Endothelial cell of umbilical vein (primary cell): ENCODE measurements at regions not wholly inside any gene's neighbourhood (a gene's known extent, or its start where the extent isn't known, plus 50 kb on each side); places are given as distances from the start of the nearest gene placed in this dataset.

ENCODE experiments used
- BruUV-seq: library from RNA; stranded (reverse); fragments of 400-500 nt; replicated peaks from 2 replicates; lab custom pipeline; 2021; lab: Mats Ljungman, UMichigan
- CTCF ChIA-PET: fragments of 300-600, 350-600 bp; sonication (Branson Sonifier 250); formaldehyde crosslinking; loops from one replicate; lab custom pipeline; 2021; ENCODE audit warnings: antibody characterized with exemption, inconsistent platforms; lab: Charles Lee
- POLR2A ChIA-PET: fragments of 300-600, 350-600 bp; sonication (Branson Sonifier 250); formaldehyde crosslinking; loops from one replicate; lab custom pipeline; 2021; ENCODE audit warnings: antibody characterized with exemption, inconsistent platforms; lab: Charles Lee
- DNase-seq: peaks from one replicate; pipeline ENCODE4 v3.0.0-alpha.2; 2011; ENCODE audit warnings: low read depth, low spot score
- FAIRE-seq: peaks from 2 replicates; lab custom pipeline; 2011; peaks lifted over from hg19 to GRCh38; lab: Jason Lieb, UNC
- H2AFZ ChIP-seq: 2 replicates; pipeline ENCODE4 v1.6.0; 2012; ENCODE audit warnings: low read depth, low read length, control low read depth, inconsistent platforms
- H3K27ac ChIP-seq: 2 replicates; pipeline ENCODE4 v1.5.1; 2011; ENCODE audit warnings: low read depth, mild to moderate bottlenecking, control low read depth, low read length, moderate library complexity; ENCODE audit not compliant: insufficient read depth
- H3K27me3 ChIP-seq, 2 experiments: 2 replicates each; pipeline versions ENCODE4 v1.6.0 to v1.6.1; 2011; ENCODE audit warnings: low read length in 2 of 2, mixed read lengths in 1 of 2; ENCODE audit not compliant: control insufficient read depth in 2 of 2, insufficient read depth in 2 of 2
- H3K36me3 ChIP-seq, 2 experiments: 2 replicates in 1 of 2; 3 replicates in 1 of 2; pipeline ENCODE4 v1.5.1; 2011; ENCODE audit warnings: low read length in 2 of 2, mild to moderate bottlenecking in 1 of 2, moderate library complexity in 1 of 2; ENCODE audit not compliant: control insufficient read depth in 2 of 2, insufficient read depth in 2 of 2; ENCODE audit errors: extremely low read depth in 1 of 2
- H3K4me1 ChIP-seq: 3 replicates; pipeline ENCODE4 v1.5.1; 2011; ENCODE audit warnings: mild to moderate bottlenecking, low read length; ENCODE audit not compliant: control insufficient read depth, insufficient read depth; ENCODE audit errors: extremely low read depth
- H3K4me2 ChIP-seq: 2 replicates; pipeline ENCODE4 v1.6.1; 2011; ENCODE audit warnings: low read length, control low read depth, mixed read lengths; ENCODE audit not compliant: insufficient read depth
- H3K4me3 ChIP-seq, 3 experiments: fragments of 200-600 bp in 1 of 3; sonication (generic), shearing (Covaris generic) in 1 of 3; replicated peaks in 1 of 3; 2 replicates each; pipeline ENCODE4 v1.5.1; 2011 to 2016; ENCODE audit warnings: control low read depth in 3 of 3, low read length in 3 of 3, mild to moderate bottlenecking in 2 of 3, inconsistent platforms in 1 of 3, low read depth in 1 of 3, moderate library complexity in 1 of 3; ENCODE audit not compliant: insufficient read depth in 1 of 3
- H3K79me2 ChIP-seq: 2 replicates; pipeline ENCODE4 v1.6.0; 2012; ENCODE audit warnings: low read length, inconsistent platforms; ENCODE audit not compliant: control insufficient read depth, insufficient read depth
- H3K9ac ChIP-seq: replicated peaks from 2 replicates; pipeline ENCODE3; 2011; ENCODE audit warnings: low read length, control low read depth; ENCODE audit not compliant: insufficient read depth; ENCODE audit errors: extremely low read depth
- H3K9me1 ChIP-seq: replicated peaks from 3 replicates; pipeline ENCODE4 v1.6.0; 2011; ENCODE audit warnings: mild to moderate bottlenecking, low read length; ENCODE audit not compliant: control insufficient read depth, insufficient read depth; ENCODE audit errors: extremely low read depth
- H3K9me3 ChIP-seq: replicated peaks from 2 replicates; pipeline ENCODE4 v1.5.1; 2012; ENCODE audit warnings: low read length, inconsistent platforms; ENCODE audit not compliant: control insufficient read depth, insufficient read depth
- H4K20me1 ChIP-seq: replicated peaks from 2 replicates; pipeline ENCODE3; 2011; ENCODE audit warnings: mild to moderate bottlenecking, low read length; ENCODE audit not compliant: control insufficient read depth, insufficient read depth; ENCODE audit errors: extremely low read depth
- EZH2 ChIP-seq: IDR thresholded peaks from 2 replicates; pipeline ENCODE4 v1.6.1; 2012; ENCODE audit warnings: borderline replicate concordance, low read depth, mild to moderate bottlenecking, moderate library complexity, low read length, inconsistent platforms; ENCODE audit not compliant: severe bottlenecking
- FOS ChIP-seq: IDR thresholded peaks from 2 replicates; pipeline ENCODE4 v1.6.1; 2011; ENCODE audit warnings: mild to moderate bottlenecking, low read length, moderate library complexity, borderline replicate concordance; ENCODE audit not compliant: insufficient read depth
- JUN ChIP-seq: IDR thresholded peaks from 2 replicates; pipeline ENCODE4 v1.6.1; 2011; ENCODE audit warnings: borderline replicate concordance, low read depth; ENCODE audit not compliant: insufficient read length, insufficient read depth
- MAX ChIP-seq: IDR thresholded peaks from 2 replicates; pipeline ENCODE4 v1.6.1; 2011; ENCODE audit not compliant: insufficient read depth, insufficient read length
- POLR2A ChIP-seq: IDR thresholded peaks from 2 replicates; pipeline ENCODE4 v1.6.1; 2012; ENCODE audit warnings: low read depth, mild to moderate bottlenecking, control low read depth, low read length
- dilution Hi-C: fragments of 300-500 bp; cut with MboI; formaldehyde crosslinking; loops from one replicate; pipeline ENCODE4 v1.15.0; 2019; ENCODE audit warnings: low sequenced_read_pairs; ENCODE audit not compliant: extremely low pct_ligation_motif_present
- intact Hi-C: fragments of 100-400 bp; cut with micrococcal nuclease; formaldehyde crosslinking; loops from one replicate; pipeline ENCODE4 v1.10.0; 2022
- TF ChIP-seq, protein P1 (sequence below), 2 donors: IDR thresholded peaks; 1 replicate in 1 of 2; 2 replicates in 1 of 2; pipeline ENCODE4 v1.5.1; 2011; ENCODE audit warnings: low read length in 2 of 2, mild to moderate bottlenecking in 2 of 2, moderate library complexity in 2 of 2, control low read depth in 1 of 2, inconsistent platforms in 1 of 2, low read depth in 1 of 2; ENCODE audit not compliant: insufficient read depth in 1 of 2; ENCODE audit errors: extremely low read depth in 1 of 2

GRCh38 chrX:125266153-125266660 lies 53.5 kb upstream of the TEX13C start:
- POLR2A ChIA-PET: no interaction called here

More at GRCh38 chrX:125266153-125266660, 53.5 kb upstream of the TEX13C start:
- DNase-seq (no peak), FAIRE-seq (no peak)
- Histone ChIP-seq H3K4me1 (no peaks in the 10 kb centered on the region), H3K4me2 (no peak overlapping the region), H2AFZ (no peak overlapping the region), H3K9me1 (no peaks in the 10 kb centered on the region), H3K9ac (no peak overlapping the region), H3K27ac (no peak overlapping the region), H3K79me2 (no peaks in the 10 kb centered on the region), H4K20me1 (no peaks in the 10 kb centered on the region), H3K36me3 (no peaks in the 10 kb centered on the region), H3K4me3 (no peak overlapping the region), H3K27me3 (no peaks in the 10 kb centered on the region), H3K9me3 (no peaks in the 10 kb centered on the region)
- CTCF ChIA-PET: no interaction called here
- dilution Hi-C loops (no loop called here), intact Hi-C loops (no loop called here)
- BruUV-seq: no TSS peak
- TF ChIP-seq FOS (no peak), JUN (no peak), POLR2A (no peak), MAX (no peak), EZH2 (no peak)
- TF ChIP-seq, protein P1, sequence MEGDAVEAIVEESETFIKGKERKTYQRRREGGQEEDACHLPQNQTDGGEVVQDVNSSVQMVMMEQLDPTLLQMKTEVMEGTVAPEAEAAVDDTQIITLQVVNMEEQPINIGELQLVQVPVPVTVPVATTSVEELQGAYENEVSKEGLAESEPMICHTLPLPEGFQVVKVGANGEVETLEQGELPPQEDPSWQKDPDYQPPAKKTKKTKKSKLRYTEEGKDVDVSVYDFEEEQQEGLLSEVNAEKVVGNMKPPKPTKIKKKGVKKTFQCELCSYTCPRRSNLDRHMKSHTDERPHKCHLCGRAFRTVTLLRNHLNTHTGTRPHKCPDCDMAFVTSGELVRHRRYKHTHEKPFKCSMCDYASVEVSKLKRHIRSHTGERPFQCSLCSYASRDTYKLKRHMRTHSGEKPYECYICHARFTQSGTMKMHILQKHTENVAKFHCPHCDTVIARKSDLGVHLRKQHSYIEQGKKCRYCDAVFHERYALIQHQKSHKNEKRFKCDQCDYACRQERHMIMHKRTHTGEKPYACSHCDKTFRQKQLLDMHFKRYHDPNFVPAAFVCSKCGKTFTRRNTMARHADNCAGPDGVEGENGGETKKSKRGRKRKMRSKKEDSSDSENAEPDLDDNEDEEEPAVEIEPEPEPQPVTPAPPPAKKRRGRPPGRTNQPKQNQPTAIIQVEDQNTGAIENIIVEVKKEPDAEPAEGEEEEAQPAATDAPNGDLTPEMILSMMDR (IDR thresholded peaks at IDR 0.05; ENCODE audit: extremely low read depth in 1 of 2, insufficient read depth in 1 of 2, low read depth in 1 of 2, low read length in 2 of 2): no peak
